ENCODE measurements at regions not wholly inside any gene's neighbourhood (a gene's known extent, or its start where the extent isn't known, plus 50 kb on each side); places are given as distances from the start of the nearest gene placed in this dataset.
"Not testable (repeated sequence)": the region's sequence is repeated elsewhere in the genome, so short reads cannot be mapped to it uniquely, and the experiment has no call there.

DNA sequence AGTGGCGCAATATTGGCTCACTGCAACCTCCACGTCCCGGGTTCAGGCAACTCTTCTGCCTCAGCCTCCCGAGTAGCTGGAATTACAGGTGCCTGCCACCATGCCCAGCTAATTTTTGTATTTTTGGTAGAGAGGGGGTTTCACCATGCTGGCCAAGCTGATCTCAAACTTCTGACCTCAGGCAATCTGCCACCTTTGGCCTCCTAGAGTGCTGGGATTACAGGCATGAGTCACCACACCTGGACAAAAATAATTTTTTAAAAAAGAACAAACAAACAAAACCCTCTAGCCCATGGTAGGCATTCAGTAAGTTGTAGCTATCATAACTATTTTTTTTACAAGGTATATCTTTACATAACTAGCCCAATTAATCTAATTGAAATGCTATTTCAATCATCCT lies 73.9 kb upstream of the CAPRIN1 start:
- Histone ChIP-seq H3K9ac (ENCODE audit: low read depth, low read length, poor library complexity, severe bottlenecking) (no peak overlapping the region), H3F3A (ENCODE audit: low read depth) (no peaks in the 10 kb centered on the region), H3K4me2 (ENCODE audit: low read depth, low read length, poor library complexity, severe bottlenecking) (no peak overlapping the region), H3K36me3 (ENCODE audit: insufficient read depth, low read length) (no peaks in the 10 kb centered on the region), H4K20me1 (ENCODE audit: insufficient read depth, low read length, poor library complexity, severe bottlenecking) (no peaks in the 10 kb centered on the region), H3K9me2 (replicated peaks; ENCODE audit: low read depth, low read length) (no peaks in the 10 kb centered on the region), H3K27me3 (ENCODE audit: insufficient read depth, low read length, poor library complexity, severe bottlenecking) (no peaks in the 10 kb centered on the region), H3K79me2 (ENCODE audit: insufficient read depth, low read length) (no peaks in the 10 kb centered on the region), H3K9me3 (ENCODE audit: insufficient read depth, low read depth, low read length) (no peaks in the 10 kb centered on the region), H2AFZ (ENCODE audit: low read length) (no peak overlapping the region), H3K4me3 (ENCODE audit: low read length, poor library complexity, severe bottlenecking) (no peak overlapping the region), H3K4me1 (ENCODE audit: insufficient read depth, low read length, poor library complexity, severe bottlenecking) (no peaks in the 10 kb centered on the region)
- TF ChIP-seq, protein P1, sequence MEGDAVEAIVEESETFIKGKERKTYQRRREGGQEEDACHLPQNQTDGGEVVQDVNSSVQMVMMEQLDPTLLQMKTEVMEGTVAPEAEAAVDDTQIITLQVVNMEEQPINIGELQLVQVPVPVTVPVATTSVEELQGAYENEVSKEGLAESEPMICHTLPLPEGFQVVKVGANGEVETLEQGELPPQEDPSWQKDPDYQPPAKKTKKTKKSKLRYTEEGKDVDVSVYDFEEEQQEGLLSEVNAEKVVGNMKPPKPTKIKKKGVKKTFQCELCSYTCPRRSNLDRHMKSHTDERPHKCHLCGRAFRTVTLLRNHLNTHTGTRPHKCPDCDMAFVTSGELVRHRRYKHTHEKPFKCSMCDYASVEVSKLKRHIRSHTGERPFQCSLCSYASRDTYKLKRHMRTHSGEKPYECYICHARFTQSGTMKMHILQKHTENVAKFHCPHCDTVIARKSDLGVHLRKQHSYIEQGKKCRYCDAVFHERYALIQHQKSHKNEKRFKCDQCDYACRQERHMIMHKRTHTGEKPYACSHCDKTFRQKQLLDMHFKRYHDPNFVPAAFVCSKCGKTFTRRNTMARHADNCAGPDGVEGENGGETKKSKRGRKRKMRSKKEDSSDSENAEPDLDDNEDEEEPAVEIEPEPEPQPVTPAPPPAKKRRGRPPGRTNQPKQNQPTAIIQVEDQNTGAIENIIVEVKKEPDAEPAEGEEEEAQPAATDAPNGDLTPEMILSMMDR (conservative IDR thresholded peaks at IDR 0.05; ENCODE audit: low read length): no peak
- TF ChIP-seq EZH2phosphoT487 (IDR thresholded peaks at IDR 0.05; ENCODE audit: borderline replicate concordance): no peak

DNA sequence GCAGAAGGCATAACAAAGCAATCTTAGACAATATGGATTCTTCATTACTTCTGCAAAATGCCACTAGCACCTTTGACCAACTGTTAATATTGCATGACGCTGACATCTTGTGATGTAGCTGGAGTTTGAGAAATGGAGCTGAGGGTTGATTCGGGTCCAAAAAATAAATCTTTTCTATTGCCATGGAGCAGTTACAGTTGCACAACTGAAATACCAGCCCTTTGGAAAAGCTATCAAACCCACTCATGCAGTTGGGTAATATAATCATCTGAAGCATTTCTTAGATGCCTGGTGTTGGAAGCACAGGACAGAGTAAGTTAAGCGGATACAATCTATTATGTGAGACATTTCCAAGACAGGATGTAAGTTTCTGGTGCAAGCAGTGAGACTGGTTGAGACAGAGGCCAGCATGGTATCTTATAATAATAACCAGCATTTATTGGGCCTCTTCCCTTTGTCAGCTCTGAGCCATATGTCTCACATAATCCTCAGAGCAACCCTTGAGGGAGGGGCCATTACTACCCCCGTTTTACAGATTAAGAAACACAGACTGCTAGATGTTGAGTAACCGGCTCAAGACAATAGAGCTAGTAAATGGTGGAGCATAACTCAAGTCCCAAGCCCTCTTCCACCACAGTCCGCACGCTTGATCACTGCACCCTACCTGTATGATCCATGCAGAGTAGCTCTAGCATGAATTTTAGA lies 74.9 kb upstream of the CAPRIN1 start:
- H3F3A ChIP-seq (ENCODE audit: low read depth): no peaks in the 10 kb centered on the region
- TF ChIP-seq, protein P1 (conservative IDR thresholded peaks at IDR 0.05; ENCODE audit: low read length): no peak
- H3K79me2 ChIP-seq (ENCODE audit: insufficient read depth, low read length): no peaks in the 10 kb centered on the region
- H3K9me2 ChIP-seq (replicated peaks; ENCODE audit: low read depth, low read length): no peaks in the 10 kb centered on the region
- no peak overlapping the region for H3K9ac ChIP-seq (ENCODE audit: low read depth, low read length, poor library complexity, severe bottlenecking)
- H3K36me3 ChIP-seq (ENCODE audit: insufficient read depth, low read length): no peaks in the 10 kb centered on the region
- H3K4me1 ChIP-seq (ENCODE audit: insufficient read depth, low read length, poor library complexity, severe bottlenecking): no peaks in the 10 kb centered on the region
- no peak overlapping the region for H3K4me2 ChIP-seq (ENCODE audit: low read depth, low read length, poor library complexity, severe bottlenecking)
- H4K20me1 ChIP-seq (ENCODE audit: insufficient read depth, low read length, poor library complexity, severe bottlenecking): no peaks in the 10 kb centered on the region
- H3K9me3 ChIP-seq (ENCODE audit: insufficient read depth, low read depth, low read length): no peaks in the 10 kb centered on the region
- H3K27me3 ChIP-seq (ENCODE audit: insufficient read depth, low read length, poor library complexity, severe bottlenecking): no peaks in the 10 kb centered on the region
- H2AFZ ChIP-seq (ENCODE audit: low read length): no peak overlapping the region
- no peak overlapping the region for H3K4me3 ChIP-seq (ENCODE audit: low read length, poor library complexity, severe bottlenecking)

DNA sequence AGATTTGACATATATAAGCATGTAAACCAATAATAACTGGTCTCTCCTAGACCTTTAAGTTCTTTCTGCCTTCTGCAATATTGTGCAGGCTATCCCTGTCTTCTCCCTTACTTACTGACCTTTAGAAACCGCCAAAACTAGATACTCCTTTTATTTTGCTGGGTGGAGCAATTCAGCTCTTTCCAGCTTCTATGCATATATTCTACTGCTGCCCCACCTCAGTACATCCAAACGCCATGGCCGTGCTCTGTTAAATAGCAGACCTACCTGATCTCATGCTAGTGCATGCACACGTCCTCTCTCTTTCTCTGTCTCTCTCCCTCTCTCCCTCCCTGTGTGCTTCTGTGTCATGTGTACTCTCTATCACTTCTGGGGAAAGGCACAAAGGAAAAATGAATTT lies 76.7 kb upstream of the CAPRIN1 start:
- Histone ChIP-seq H3K9me2 (replicated peaks; ENCODE audit: low read depth, low read length) (no peaks in the 10 kb centered on the region), H3F3A (ENCODE audit: low read depth) (no peaks in the 10 kb centered on the region), H4K20me1 (ENCODE audit: insufficient read depth, low read length, poor library complexity, severe bottlenecking) (no peaks in the 10 kb centered on the region), H3K36me3 (ENCODE audit: insufficient read depth, low read length) (no peaks in the 10 kb centered on the region), H3K79me2 (ENCODE audit: insufficient read depth, low read length) (no peaks in the 10 kb centered on the region), H2AFZ (ENCODE audit: low read length) (no peak overlapping the region), H3K4me2 (ENCODE audit: low read depth, low read length, poor library complexity, severe bottlenecking) (no peak overlapping the region), H3K9me3 (ENCODE audit: insufficient read depth, low read depth, low read length) (no peaks in the 10 kb centered on the region), H3K4me1 (ENCODE audit: insufficient read depth, low read length, poor library complexity, severe bottlenecking) (no peaks in the 10 kb centered on the region), H3K27me3 (ENCODE audit: insufficient read depth, low read length, poor library complexity, severe bottlenecking) (no peaks in the 10 kb centered on the region), H3K4me3 (ENCODE audit: low read length, poor library complexity, severe bottlenecking) (no peak overlapping the region), H3K9ac (ENCODE audit: low read depth, low read length, poor library complexity, severe bottlenecking) (no peak overlapping the region)
- no peak for TF ChIP-seq EZH2phosphoT487 (IDR thresholded peaks at IDR 0.05; ENCODE audit: borderline replicate concordance)
- TF ChIP-seq, protein P1 (conservative IDR thresholded peaks at IDR 0.05; ENCODE audit: low read length): no peak

DNA sequence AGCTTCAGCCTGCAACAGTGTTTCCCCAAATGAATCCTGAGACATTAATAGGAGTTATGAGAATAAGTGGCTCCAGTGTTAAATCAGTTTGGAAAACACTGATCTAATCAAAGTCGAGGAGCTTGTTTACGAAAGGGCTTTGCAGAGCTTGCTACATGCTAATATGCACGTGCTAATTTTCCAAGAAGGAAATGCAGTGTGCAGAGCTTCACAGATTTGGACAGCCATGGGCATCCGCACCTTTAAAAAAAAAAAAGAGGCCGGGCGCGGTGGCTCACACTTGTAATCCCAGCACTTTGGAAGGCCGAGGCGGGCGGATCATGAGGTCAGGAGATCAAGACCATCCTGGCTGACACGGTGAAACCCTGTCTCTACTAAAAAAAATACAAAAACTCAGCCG lies 79.7 kb upstream of the LMO2 start:
- H4K20me1 ChIP-seq (ENCODE audit: insufficient read depth, low read length, poor library complexity, severe bottlenecking); H3K9me2 ChIP-seq (replicated peaks; ENCODE audit: low read depth, low read length); H3K4me2 ChIP-seq (ENCODE audit: low read depth, low read length, poor library complexity, severe bottlenecking); H2AFZ ChIP-seq (ENCODE audit: low read length); H3K4me3 ChIP-seq (ENCODE audit: low read length, poor library complexity, severe bottlenecking); H3K9me3 ChIP-seq (ENCODE audit: insufficient read depth, low read depth, low read length); H3K4me1 ChIP-seq (ENCODE audit: insufficient read depth, low read length, poor library complexity, severe bottlenecking); H3F3A ChIP-seq (ENCODE audit: low read depth); H3K27me3 ChIP-seq (ENCODE audit: insufficient read depth, low read length, poor library complexity, severe bottlenecking); H3K79me2 ChIP-seq (ENCODE audit: insufficient read depth, low read length); H3K36me3 ChIP-seq (ENCODE audit: insufficient read depth, low read length); H3K9ac ChIP-seq (ENCODE audit: low read depth, low read length, poor library complexity, severe bottlenecking): not testable (repeated sequence)
